Ovary (tissue), 3 donors: ENCODE measurements at regions not wholly inside any gene's neighbourhood (a gene's known extent, or its start where the extent isn't known, plus 50 kb on each side); places are given as distances from the start of the nearest gene placed in this dataset.

Experiments used
- POLR2A ChIP-seq: fragments of 450-650 bp; IDR thresholded peaks from one replicate; pipeline ENCODE4 v1.6.1; 2017; ENCODE audit warnings: antibody characterized with exemption, mild to moderate bottlenecking, moderate library complexity
- TF ChIP-seq, protein P1 (sequence below), 3 donors: fragments of 450-650 bp in 2 of 3; fragments of 200-600 bp in 1 of 3; IDR thresholded peaks; one replicate each; pipeline versions ENCODE4 v1.5.1 to v1.8.0; 2016 to 2022; ENCODE audit warnings: antibody characterized with exemption in 3 of 3, mild to moderate bottlenecking in 1 of 3
- donor health status: DM: no; HTN: no; CAD: no.

DNA sequence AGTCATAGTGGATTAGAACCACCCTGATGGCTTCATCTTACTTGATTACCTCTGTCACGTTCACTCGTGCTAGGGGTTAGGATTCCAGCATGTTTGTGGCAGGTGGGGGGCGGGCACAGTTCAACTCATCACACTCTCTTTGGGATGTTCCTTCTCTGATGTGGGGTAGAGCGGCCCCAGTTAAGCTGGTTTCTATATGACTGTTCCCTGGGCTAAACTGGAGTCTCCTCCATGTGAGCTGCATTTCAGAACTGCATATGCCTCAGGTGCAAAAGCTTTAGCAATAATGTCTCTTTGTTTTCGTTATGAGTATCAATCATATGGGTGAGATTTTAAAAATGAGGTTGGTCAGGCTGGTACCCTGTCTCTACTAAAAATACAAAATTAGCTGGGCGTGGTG, 393.2 kb downstream of the RPS6KC1 start:
- TF ChIP-seq, protein P1, sequence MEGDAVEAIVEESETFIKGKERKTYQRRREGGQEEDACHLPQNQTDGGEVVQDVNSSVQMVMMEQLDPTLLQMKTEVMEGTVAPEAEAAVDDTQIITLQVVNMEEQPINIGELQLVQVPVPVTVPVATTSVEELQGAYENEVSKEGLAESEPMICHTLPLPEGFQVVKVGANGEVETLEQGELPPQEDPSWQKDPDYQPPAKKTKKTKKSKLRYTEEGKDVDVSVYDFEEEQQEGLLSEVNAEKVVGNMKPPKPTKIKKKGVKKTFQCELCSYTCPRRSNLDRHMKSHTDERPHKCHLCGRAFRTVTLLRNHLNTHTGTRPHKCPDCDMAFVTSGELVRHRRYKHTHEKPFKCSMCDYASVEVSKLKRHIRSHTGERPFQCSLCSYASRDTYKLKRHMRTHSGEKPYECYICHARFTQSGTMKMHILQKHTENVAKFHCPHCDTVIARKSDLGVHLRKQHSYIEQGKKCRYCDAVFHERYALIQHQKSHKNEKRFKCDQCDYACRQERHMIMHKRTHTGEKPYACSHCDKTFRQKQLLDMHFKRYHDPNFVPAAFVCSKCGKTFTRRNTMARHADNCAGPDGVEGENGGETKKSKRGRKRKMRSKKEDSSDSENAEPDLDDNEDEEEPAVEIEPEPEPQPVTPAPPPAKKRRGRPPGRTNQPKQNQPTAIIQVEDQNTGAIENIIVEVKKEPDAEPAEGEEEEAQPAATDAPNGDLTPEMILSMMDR (IDR thresholded peaks at IDR 0.05) = no peak
- no peak for TF ChIP-seq POLR2A
